BJ (cell line): ENCODE measurements at regions not wholly inside any gene's neighbourhood (a gene's known extent, or its start where the extent isn't known, plus 50 kb on each side); places are given as distances from the start of the nearest gene placed in this dataset.

Source experiments
- CTCF ChIA-PET: fragments of 350-600 bp; formaldehyde crosslinking; extraction: SDS; loops from one replicate; lab custom pipeline; 2021; ENCODE audit warnings: antibody characterized with exemption, inconsistent platforms; lab: Yijun Ruan, JAX
- POLR2A ChIA-PET: fragments of 300-600 bp; sonication (Branson Sonifier 250); formaldehyde crosslinking; extraction: SDS; loops from one replicate; lab custom pipeline; 2021; ENCODE audit warnings: antibody characterized with exemption; lab: Charles Lee
- DNase-seq: peaks from one replicate; pipeline ENCODE4 v3.0.0-alpha.2; 2011; ENCODE audit warnings: low read depth
- H3K27me3 ChIP-seq: 2 replicates; pipeline ENCODE4 v1.6.0; 2011; ENCODE audit warnings: low read length; ENCODE audit not compliant: control insufficient read depth, insufficient read depth
- H3K36me3 ChIP-seq: 2 replicates; pipeline ENCODE4 v1.5.1; 2011; ENCODE audit warnings: low read length; ENCODE audit not compliant: control insufficient read depth, insufficient read depth
- H3K4me3 ChIP-seq: 2 replicates; pipeline ENCODE4 v1.5.1; 2011; ENCODE audit warnings: low read depth, mild to moderate bottlenecking, control low read depth, low read length
- TF ChIP-seq, protein P1 (sequence below): IDR thresholded peaks from 2 replicates; pipeline ENCODE4 v1.5.1; 2011; ENCODE audit warnings: low read depth, mild to moderate bottlenecking, control low read depth, inconsistent platforms, low read length, moderate library complexity; ENCODE audit not compliant: insufficient read depth

GRCh38 chr4:136740326-136740725 is 792.0 kb downstream of the PCDH18 start:
- DNase-seq: no peak
- Histone ChIP-seq H3K27me3 (no peaks in the 10 kb centered on the region), H3K4me3 (no peak overlapping the region), H3K36me3 (no peaks in the 10 kb centered on the region)
- POLR2A ChIA-PET: no interaction called here
- TF ChIP-seq, protein P1, sequence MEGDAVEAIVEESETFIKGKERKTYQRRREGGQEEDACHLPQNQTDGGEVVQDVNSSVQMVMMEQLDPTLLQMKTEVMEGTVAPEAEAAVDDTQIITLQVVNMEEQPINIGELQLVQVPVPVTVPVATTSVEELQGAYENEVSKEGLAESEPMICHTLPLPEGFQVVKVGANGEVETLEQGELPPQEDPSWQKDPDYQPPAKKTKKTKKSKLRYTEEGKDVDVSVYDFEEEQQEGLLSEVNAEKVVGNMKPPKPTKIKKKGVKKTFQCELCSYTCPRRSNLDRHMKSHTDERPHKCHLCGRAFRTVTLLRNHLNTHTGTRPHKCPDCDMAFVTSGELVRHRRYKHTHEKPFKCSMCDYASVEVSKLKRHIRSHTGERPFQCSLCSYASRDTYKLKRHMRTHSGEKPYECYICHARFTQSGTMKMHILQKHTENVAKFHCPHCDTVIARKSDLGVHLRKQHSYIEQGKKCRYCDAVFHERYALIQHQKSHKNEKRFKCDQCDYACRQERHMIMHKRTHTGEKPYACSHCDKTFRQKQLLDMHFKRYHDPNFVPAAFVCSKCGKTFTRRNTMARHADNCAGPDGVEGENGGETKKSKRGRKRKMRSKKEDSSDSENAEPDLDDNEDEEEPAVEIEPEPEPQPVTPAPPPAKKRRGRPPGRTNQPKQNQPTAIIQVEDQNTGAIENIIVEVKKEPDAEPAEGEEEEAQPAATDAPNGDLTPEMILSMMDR: no peak
- CTCF ChIA-PET: no interaction called here

DNA sequence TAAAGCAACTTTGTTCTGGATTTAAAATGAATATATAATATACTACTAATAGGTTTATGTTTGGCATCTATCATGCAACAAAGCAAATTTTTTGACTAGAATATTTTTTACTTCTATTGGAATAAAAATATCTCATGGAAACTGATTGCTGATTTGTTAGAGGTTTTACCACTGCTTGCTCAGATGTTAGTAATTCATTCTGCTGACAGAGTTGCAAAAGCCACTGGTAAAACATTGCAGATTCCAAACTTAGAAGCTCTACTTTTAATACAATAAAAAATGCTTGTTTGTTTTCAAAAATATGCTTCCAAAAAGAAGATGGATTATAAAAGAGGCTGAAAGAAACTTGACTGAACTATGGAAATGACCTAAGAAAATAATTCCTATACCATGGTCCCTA is 795.2 kb downstream of the PCDH18 start:
- ChIA-PET CTCF (no interaction called here), POLR2A (no interaction called here)
- H3K27me3 ChIP-seq: no peaks in the 10 kb centered on the region
- TF ChIP-seq, protein P1: no peak
- H3K36me3 ChIP-seq: no peaks in the 10 kb centered on the region
- H3K4me3 ChIP-seq: no peak overlapping the region
- DNase-seq: no peak

DNA sequence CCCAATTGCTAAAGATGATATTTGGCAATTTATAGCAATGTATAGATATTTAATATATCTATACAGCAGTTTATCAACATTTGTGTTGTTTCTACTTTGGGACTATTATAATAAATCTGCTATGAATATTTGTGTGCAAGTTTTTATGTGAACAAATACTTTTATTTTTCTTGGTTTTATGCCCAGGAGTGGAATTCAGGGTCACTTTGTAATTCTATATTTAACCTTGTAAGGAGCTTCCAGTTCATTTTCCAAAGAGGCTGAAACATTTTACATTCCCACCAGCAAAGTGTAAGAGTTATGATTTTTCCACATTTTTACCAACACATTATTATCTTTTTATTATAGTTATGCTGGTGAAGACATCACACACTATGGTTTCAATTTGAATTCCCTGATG is 801.3 kb downstream of the PCDH18 start:
- ChIA-PET CTCF (no interaction called here), POLR2A (no interaction called here)
- TF ChIP-seq, protein P1: no peak
- Histone ChIP-seq H3K4me3 (no peak overlapping the region), H3K27me3 (no peaks in the 10 kb centered on the region), H3K36me3 (no peaks in the 10 kb centered on the region)
- no peak for DNase-seq

- Histone ChIP-seq H3K27me3 (no peaks in the 10 kb centered on the region), H3K36me3 (no peaks in the 10 kb centered on the region), H3K4me3 (no peak overlapping the region)
- ChIA-PET POLR2A (no interaction called here), CTCF (no interaction called here)
- TF ChIP-seq, protein P1: no peak
- DNase-seq: no peak
Measured at GRCh38 chr4:136725286-136726081, 806.8 kb downstream of the PCDH18 start.

DNA sequence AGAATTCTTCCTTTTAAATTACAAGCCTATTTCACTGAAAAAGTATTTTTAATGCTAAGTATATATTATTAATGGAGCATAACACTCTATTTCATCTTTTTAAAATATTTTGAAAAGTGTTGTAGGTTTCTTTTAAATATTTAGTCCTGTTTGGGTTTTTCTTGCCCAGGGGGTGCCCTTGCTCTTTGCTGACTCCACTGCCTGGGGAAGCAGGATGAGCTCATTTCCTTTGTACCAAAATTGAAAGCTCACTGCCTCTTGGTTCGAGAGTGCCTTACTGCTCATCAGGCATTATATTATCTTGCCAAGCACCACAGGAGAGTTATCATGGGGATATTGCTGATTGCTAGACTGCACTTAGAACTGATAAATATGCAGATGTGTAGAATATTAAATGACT is 819.2 kb downstream of the PCDH18 start:
- CTCF ChIA-PET: no interaction called here
- no peak for DNase-seq
- TF ChIP-seq, protein P1: no peak
- H3K27me3 ChIP-seq: no peaks in the 10 kb centered on the region
- H3K36me3 ChIP-seq: no peaks in the 10 kb centered on the region
- POLR2A ChIA-PET: no interaction called here
- no peak overlapping the region for H3K4me3 ChIP-seq
